IPS DF 19.7 (cell line): ENCODE measurements at regions not wholly inside any gene's neighbourhood (a gene's known extent, or its start where the extent isn't known, plus 50 kb on each side); places are given as distances from the start of the nearest gene placed in this dataset.
A peak's percentile ranks its signal among the peaks of the same experiment; 100 is the strongest.
"Not testable (repeated sequence)": the region's sequence is repeated elsewhere in the genome, so short reads cannot be mapped to it uniquely, and the experiment has no call there.

Experiments used
- DNase-seq: peaks from one replicate; pipeline ENCODE4 v3.0.0-alpha.2; 2013; ENCODE audit warnings: low read depth, low spot score

- DNase-seq: no peak
Measured at GRCh38 chr3:20403986-20404740, 218.2 kb upstream of the SGO1 start.

GRCh38 chr3:20401253-20401652 is 215.2 kb upstream of the SGO1 start:
- no peak for DNase-seq

- DNase-seq: no peak
Measured at GRCh38 chr3:20400686-20401085, 214.7 kb upstream of the SGO1 start.

- DNase-seq: no peak
Measured at GRCh38 chr3:20400281-20400680, 214.3 kb upstream of the SGO1 start.

- no peak for DNase-seq
Measured at GRCh38 chr3:20396335-20396734, 210.3 kb upstream of the SGO1 start.

- no peak for DNase-seq
Measured at GRCh38 chr3:20395692-20396091, 209.7 kb upstream of the SGO1 start.

GRCh38 chr3:20394243-20394642 is 208.2 kb upstream of the SGO1 start:
- DNase-seq: no peak

GRCh38 chr3:20391644-20392043 is 205.6 kb upstream of the SGO1 start:
- no peak for DNase-seq

GRCh38 chr3:20388971-20389370 is 203.0 kb upstream of the SGO1 start:
- no peak for DNase-seq

GRCh38 chr3:20380295-20380694 is 194.3 kb upstream of the SGO1 start:
- DNase-seq: no peak

- no peak for DNase-seq
Measured at GRCh38 chr3:20378315-20378714, 192.3 kb upstream of the SGO1 start.

GRCh38 chr3:20376665-20377217 is 190.7 kb upstream of the SGO1 start:
- no peak for DNase-seq

GRCh38 chr3:20375302-20375701 is 189.3 kb upstream of the SGO1 start:
- DNase-seq: no peak

GRCh38 chr3:20370273-20371063 is 184.5 kb upstream of the SGO1 start:
- not testable (repeated sequence) for DNase-seq

- DNase-seq: no peak
Measured at GRCh38 chr3:20361000-20361399, 175.0 kb upstream of the SGO1 start.

GRCh38 chr3:20353286-20353685 is 167.3 kb upstream of the SGO1 start:
- no peak for DNase-seq

- no peak for DNase-seq
Measured at GRCh38 chr3:20352546-20353179, 166.7 kb upstream of the SGO1 start.

- no peak for DNase-seq
Measured at GRCh38 chr3:20350449-20350848, 164.4 kb upstream of the SGO1 start.

GRCh38 chr3:20346916-20347315 is 160.9 kb upstream of the SGO1 start:
- no peak for DNase-seq

GRCh38 chr3:20346369-20346768 is 160.4 kb upstream of the SGO1 start:
- DNase-seq: no peak

- DNase-seq: peak; percentile 28
Measured at GRCh38 chr3:20344400-20344959, 158.5 kb upstream of the SGO1 start.

- DNase-seq: no peak
Measured at GRCh38 chr3:20343790-20344189, 157.8 kb upstream of the SGO1 start.
